Activated CD8-positive, alpha-beta T cell treated with anti-CD3 and anti-CD28 coated beads for 36 hours (primary cell): ENCODE measurements at regions not wholly inside any gene's neighbourhood (a gene's known extent, or its start where the extent isn't known, plus 50 kb on each side); places are given as distances from the start of the nearest gene placed in this dataset.

Experiments
- ATAC-seq: fragments of 200-7000 bp; cut with Tn5 transposase; one replicate; pipeline ENCODE4 v1.10.0; 2021; ENCODE audit warnings: mild to moderate bottlenecking, moderate library complexity
- CTCF ChIA-PET: fragments of 350-600 bp; sonication (Branson Sonifier 250); formaldehyde crosslinking; loops from one replicate; lab custom pipeline; 2021; ENCODE audit warnings: antibody characterized with exemption; lab: Charles Lee
- POLR2A ChIA-PET: fragments of 350-600 bp; sonication (Branson Sonifier 250); formaldehyde crosslinking; loops from one replicate; lab custom pipeline; 2021; ENCODE audit warnings: antibody characterized with exemption; lab: Charles Lee
- DNase-seq: peaks from one replicate; pipeline ENCODE4 v3.0.0-alpha.2; 2020
- H3K27ac Mint-ChIP-seq: one replicate; pipeline ENCODE4 v1.8.0; 2021; ENCODE audit warnings: mild to moderate bottlenecking, mixed read lengths
- H3K27me3 Mint-ChIP-seq: one replicate; pipeline ENCODE4 v1.8.0; 2021; ENCODE audit warnings: mixed read lengths
- H3K36me3 Mint-ChIP-seq: one replicate; pipeline ENCODE4 v1.8.0; 2021; ENCODE audit warnings: low read depth, mixed read lengths
- H3K4me1 Mint-ChIP-seq: one replicate; pipeline ENCODE4 v1.8.0; 2021; ENCODE audit warnings: low read depth, mixed read lengths
- H3K4me3 Mint-ChIP-seq: one replicate; pipeline ENCODE4 v1.8.0; 2021; ENCODE audit warnings: mild to moderate bottlenecking, moderate library complexity, mixed read lengths
- H3K9me3 Mint-ChIP-seq: one replicate; pipeline ENCODE4 v1.8.0; 2021; ENCODE audit warnings: mixed read lengths
- intact Hi-C: fragments of 100-400 bp; cut with micrococcal nuclease; formaldehyde crosslinking; loops from one replicate; pipeline ENCODE4 v1.10.0; 2022
- TF ChIP-seq, protein P1 (sequence below): fragments of 200-600 bp; IDR thresholded peaks from one replicate; pipeline ENCODE4 v1.8.0; 2022; ENCODE audit warnings: antibody characterized with exemption, mild to moderate bottlenecking

- Mint-ChIP-seq H3K9me3 (no peaks in the 10 kb centered on the region), H3K36me3 (no peaks in the 10 kb centered on the region), H3K27ac (no peak overlapping the region), H3K4me3 (no peak overlapping the region), H3K27me3 (peaks cover 6% of the 10 kb centered on the region), H3K4me1 (no peaks in the 10 kb centered on the region)
- DNase-seq (no peak), ATAC-seq (no peak)
- ChIA-PET CTCF (no interaction called here), POLR2A (no interaction called here)
- intact Hi-C loops, result no loop called here
- TF ChIP-seq, protein P1, sequence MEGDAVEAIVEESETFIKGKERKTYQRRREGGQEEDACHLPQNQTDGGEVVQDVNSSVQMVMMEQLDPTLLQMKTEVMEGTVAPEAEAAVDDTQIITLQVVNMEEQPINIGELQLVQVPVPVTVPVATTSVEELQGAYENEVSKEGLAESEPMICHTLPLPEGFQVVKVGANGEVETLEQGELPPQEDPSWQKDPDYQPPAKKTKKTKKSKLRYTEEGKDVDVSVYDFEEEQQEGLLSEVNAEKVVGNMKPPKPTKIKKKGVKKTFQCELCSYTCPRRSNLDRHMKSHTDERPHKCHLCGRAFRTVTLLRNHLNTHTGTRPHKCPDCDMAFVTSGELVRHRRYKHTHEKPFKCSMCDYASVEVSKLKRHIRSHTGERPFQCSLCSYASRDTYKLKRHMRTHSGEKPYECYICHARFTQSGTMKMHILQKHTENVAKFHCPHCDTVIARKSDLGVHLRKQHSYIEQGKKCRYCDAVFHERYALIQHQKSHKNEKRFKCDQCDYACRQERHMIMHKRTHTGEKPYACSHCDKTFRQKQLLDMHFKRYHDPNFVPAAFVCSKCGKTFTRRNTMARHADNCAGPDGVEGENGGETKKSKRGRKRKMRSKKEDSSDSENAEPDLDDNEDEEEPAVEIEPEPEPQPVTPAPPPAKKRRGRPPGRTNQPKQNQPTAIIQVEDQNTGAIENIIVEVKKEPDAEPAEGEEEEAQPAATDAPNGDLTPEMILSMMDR, result no peak
Measured at GRCh38 chr4:100312615-100313350, 122.5 kb upstream of the DDIT4L start.

GRCh38 chr4:100311181-100311580 is 120.9 kb upstream of the DDIT4L start:
- CTCF ChIA-PET, result interaction anchor here (1.1 kb wide), 1 partner anchor 189 kb away, joined by 3 read pairs; no protein-coding TSS in a partner anchor
- no peak for DNase-seq
- no peaks in the 10 kb centered on the region for H3K36me3 Mint-ChIP-seq
- intact Hi-C loops, result no loop called here
- no peak overlapping the region for H3K4me3 Mint-ChIP-seq
- H3K27me3 Mint-ChIP-seq, result peaks cover 3% of the 10 kb centered on the region
- no peak for ATAC-seq
- H3K9me3 Mint-ChIP-seq, result no peaks in the 10 kb centered on the region
- H3K27ac Mint-ChIP-seq, result no peak overlapping the region
- POLR2A ChIA-PET, result no interaction called here
- TF ChIP-seq, protein P1, result no peak
- no peaks in the 10 kb centered on the region for H3K4me1 Mint-ChIP-seq

GRCh38 chr4:100306018-100306417 is 115.8 kb upstream of the DDIT4L start:
- ChIA-PET CTCF (no interaction called here), POLR2A (no interaction called here)
- no peaks in the 10 kb centered on the region for H3K4me1 Mint-ChIP-seq
- H3K4me3 Mint-ChIP-seq, result no peak overlapping the region
- no peak overlapping the region for H3K27ac Mint-ChIP-seq
- H3K27me3 Mint-ChIP-seq, result peaks cover 7% of the 10 kb centered on the region
- intact Hi-C loops, result no loop called here
- TF ChIP-seq, protein P1, result no peak
- ATAC-seq, result no peak
- no peaks in the 10 kb centered on the region for H3K9me3 Mint-ChIP-seq
- no peak for DNase-seq
- no peaks in the 10 kb centered on the region for H3K36me3 Mint-ChIP-seq

DNA sequence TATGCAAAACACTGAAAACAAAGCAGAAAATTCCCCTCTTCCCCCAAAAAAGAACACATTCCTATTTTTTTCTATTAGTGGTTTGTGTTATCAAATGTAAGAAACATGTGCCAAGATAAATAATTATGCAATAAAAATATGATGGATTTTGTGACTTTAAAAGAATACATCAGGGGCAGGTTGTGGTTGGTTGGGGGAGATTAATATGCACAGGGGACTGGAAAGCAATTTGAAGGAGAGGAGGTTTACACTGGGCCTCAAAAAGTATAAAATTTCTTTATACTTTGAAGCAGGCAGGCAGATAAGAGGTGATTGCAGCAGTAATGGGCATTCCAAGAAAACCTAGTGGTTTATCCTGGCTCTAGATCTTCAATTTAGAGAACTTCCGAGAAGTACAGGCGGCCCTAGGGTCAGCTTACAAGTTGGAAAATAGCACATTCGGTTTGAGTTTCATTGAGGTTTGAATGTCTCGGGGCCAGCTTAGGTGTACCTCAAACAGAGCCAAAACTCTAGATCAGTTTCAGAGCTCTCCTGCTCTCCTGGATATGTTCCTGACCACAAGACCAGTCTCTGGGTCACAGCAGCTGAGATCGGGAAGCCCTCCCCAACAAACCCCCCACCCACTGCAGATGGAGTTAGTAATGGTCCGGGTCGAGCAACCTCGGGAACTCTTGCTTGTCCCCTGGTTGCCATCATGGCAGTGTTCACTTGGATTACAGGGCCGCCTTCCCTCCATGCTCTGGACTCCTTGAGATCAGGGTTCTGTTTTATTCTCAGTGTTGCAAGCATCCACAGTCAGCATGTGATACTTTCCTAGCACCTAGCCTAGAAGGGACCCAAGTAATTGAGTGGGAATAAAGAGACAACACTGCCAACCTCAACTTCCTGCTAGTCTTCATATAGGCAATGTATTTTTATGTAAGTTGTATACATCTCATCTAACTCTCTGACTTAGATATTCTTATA is 112.1 kb upstream of the DDIT4L start:
- Mint-ChIP-seq H3K4me1 (no peaks in the 10 kb centered on the region), H3K27ac (no peak overlapping the region), H3K4me3 (no peak overlapping the region), H3K9me3 (no peaks in the 10 kb centered on the region), H3K27me3 (peaks cover 7% of the 10 kb centered on the region), H3K36me3 (no peaks in the 10 kb centered on the region)
- ATAC-seq, result no peak
- no peak for DNase-seq
- TF ChIP-seq, protein P1, result no peak
- ChIA-PET POLR2A (no interaction called here), CTCF (no interaction called here)
- intact Hi-C loops, result no loop called here
